H9 (cell line): ENCODE measurements at regions not wholly inside any gene's neighbourhood (a gene's known extent, or its start where the extent isn't known, plus 50 kb on each side); places are given as distances from the start of the nearest gene placed in this dataset.

ENCODE experiments used
- DNase-seq: peaks from one replicate; pipeline ENCODE4 v3.0.0-alpha.2; 2017
- H2AFZ ChIP-seq: one replicate; pipeline ENCODE4 v1.6.1; 2013; ENCODE audit warnings: mild to moderate bottlenecking, low read length, control low read depth, moderate library complexity
- H2AK5ac ChIP-seq: 2 replicates; pipeline ENCODE4 v1.6.1; 2013; ENCODE audit warnings: low read length, control low read depth, mixed read lengths; ENCODE audit not compliant: insufficient read length
- H2BK120ac ChIP-seq: one replicate; pipeline ENCODE4 v1.6.1; 2013; ENCODE audit warnings: low read depth, mild to moderate bottlenecking, low read length, control low read depth, inconsistent platforms; ENCODE audit not compliant: poor library complexity, severe bottlenecking
- H2BK12ac ChIP-seq: 2 replicates; pipeline ENCODE4 v1.6.1; 2013; ENCODE audit warnings: low read length, control low read depth, mixed read lengths, low read depth; ENCODE audit not compliant: insufficient read length
- H2BK15ac ChIP-seq: 2 replicates; pipeline ENCODE4 v1.6.1; 2013; ENCODE audit warnings: low read depth, low read length, control low read depth
- H2BK20ac ChIP-seq: one replicate; pipeline ENCODE4 v1.6.1; 2013; ENCODE audit warnings: low read depth, mild to moderate bottlenecking, low read length, control low read depth, inconsistent platforms; ENCODE audit not compliant: poor library complexity, severe bottlenecking
- H2BK5ac ChIP-seq: 2 replicates; pipeline ENCODE4 v1.6.1; 2013; ENCODE audit warnings: low read length, control low read depth, mixed read lengths; ENCODE audit not compliant: insufficient read length
- H3K14ac ChIP-seq: 2 replicates; pipeline ENCODE4 v1.6.1; 2013; ENCODE audit warnings: low read length, control low read depth; ENCODE audit not compliant: insufficient read depth
- H3K18ac ChIP-seq: 2 replicates; pipeline ENCODE4 v1.6.1; 2013; ENCODE audit warnings: low read depth, mild to moderate bottlenecking, mixed read lengths, low read length, control low read depth; ENCODE audit not compliant: insufficient read length
- H3K23ac ChIP-seq: 2 replicates; pipeline ENCODE4 v1.6.1; 2013; ENCODE audit warnings: low read length, control low read depth, mixed read lengths, low read depth; ENCODE audit not compliant: insufficient read length
- H3K23me2 ChIP-seq: 2 replicates; pipeline ENCODE4 v1.6.1; 2013; ENCODE audit warnings: low read depth, mild to moderate bottlenecking, mixed read lengths, low read length, control low read depth; ENCODE audit not compliant: insufficient read length, poor library complexity, severe bottlenecking
- H3K27ac ChIP-seq: 2 replicates; pipeline ENCODE4 v1.5.1; 2013; ENCODE audit warnings: low read length, control low read depth, mixed read lengths, low read depth; ENCODE audit not compliant: insufficient read length
- H3K27me3 ChIP-seq: 2 replicates; pipeline ENCODE4 v1.6.1; 2013; ENCODE audit warnings: low read length, control low read depth, inconsistent platforms; ENCODE audit not compliant: insufficient read depth
- H3K4ac ChIP-seq: 2 replicates; pipeline ENCODE4 v1.6.1; 2013; ENCODE audit warnings: low read depth, mild to moderate bottlenecking, control low read depth, inconsistent platforms, low read length, moderate library complexity
- H3K4me1 ChIP-seq: 2 replicates; pipeline ENCODE4 v1.6.1; 2013; ENCODE audit warnings: low read length, control low read depth, inconsistent platforms; ENCODE audit not compliant: insufficient read depth
- H3K4me2 ChIP-seq: 2 replicates; pipeline ENCODE4 v1.6.1; 2013; ENCODE audit warnings: low read length, control low read depth, mixed read lengths; ENCODE audit not compliant: insufficient read length, insufficient read depth
- H3K56ac ChIP-seq: 2 replicates; pipeline ENCODE4 v1.6.1; 2013; ENCODE audit warnings: low read depth, mild to moderate bottlenecking, mixed read lengths, low read length, control low read depth; ENCODE audit not compliant: insufficient read length
- H3K79me1 ChIP-seq: 2 replicates; pipeline ENCODE4 v1.6.1; 2013; ENCODE audit warnings: low read depth, mild to moderate bottlenecking, moderate library complexity, low read length, control low read depth, inconsistent platforms; ENCODE audit not compliant: insufficient read depth, poor library complexity, severe bottlenecking
- H3K79me2 ChIP-seq: 2 replicates; pipeline ENCODE4 v1.6.1; 2013; ENCODE audit warnings: low read length, control low read depth, inconsistent platforms; ENCODE audit not compliant: insufficient read depth
- H3K9ac ChIP-seq: 2 replicates; pipeline ENCODE4 v1.6.1; 2013; ENCODE audit warnings: low read length, control low read depth, mixed read lengths; ENCODE audit not compliant: insufficient read length; ENCODE audit errors: extremely low read depth
- H3K9me3 ChIP-seq: one replicate; pipeline ENCODE4 v1.6.1; 2013; ENCODE audit warnings: low read depth, low read length, inconsistent platforms; ENCODE audit not compliant: control insufficient read depth
- H3T11ph ChIP-seq: one replicate; pipeline ENCODE4 v1.6.1; 2013; ENCODE audit warnings: mild to moderate bottlenecking, low read length, control low read depth, inconsistent platforms
- H4K20me1 ChIP-seq: one replicate; pipeline ENCODE4 v1.6.1; 2013; ENCODE audit not compliant: control insufficient read depth, insufficient read length, insufficient read depth
- H4K5ac ChIP-seq: 2 replicates; pipeline ENCODE4 v1.6.1; 2013; ENCODE audit warnings: low read depth, mild to moderate bottlenecking, mixed read lengths, low read length, control low read depth; ENCODE audit not compliant: insufficient read length
- H4K8ac ChIP-seq: replicated peaks from 2 replicates; pipeline ENCODE4 v1.6.1; 2013; ENCODE audit warnings: low read length, control low read depth, mixed read lengths, low read depth; ENCODE audit not compliant: insufficient read length
- H4K91ac ChIP-seq: 2 replicates; pipeline ENCODE4 v1.6.1; 2013; ENCODE audit warnings: low read depth, mild to moderate bottlenecking, moderate library complexity, mixed read lengths, low read length, control low read depth; ENCODE audit not compliant: insufficient read length
- H3K27ac Mint-ChIP-seq, 3 experiments: 2 replicates in 2 of 3; 3 replicates in 1 of 3; pipeline ENCODE4 v1.8.0; 2020 to 2021; ENCODE audit warnings: mixed read lengths in 3 of 3, mild to moderate bottlenecking in 1 of 3, moderate library complexity in 1 of 3
- H3K27me3 Mint-ChIP-seq: 2 replicates; pipeline ENCODE4 v1.8.0; 2021; ENCODE audit warnings: low read depth, mild to moderate bottlenecking, moderate library complexity, mixed read lengths
- H3K36me3 Mint-ChIP-seq, 3 experiments: 2 replicates in 2 of 3; 3 replicates in 1 of 3; pipeline ENCODE4 v1.8.0; 2020 to 2021; ENCODE audit warnings: low read depth in 3 of 3, mixed read lengths in 3 of 3; ENCODE audit not compliant: insufficient read depth in 1 of 3
- H3K4me1 Mint-ChIP-seq, 2 experiments: 2 replicates each; pipeline ENCODE4 v1.8.0; 2020; ENCODE audit warnings: mixed read lengths in 2 of 2
- H3K4me3 Mint-ChIP-seq, 2 experiments: 2 replicates in 1 of 2; 3 replicates in 1 of 2; pipeline ENCODE4 v1.8.0; 2020 to 2021; ENCODE audit warnings: mild to moderate bottlenecking in 2 of 2, mixed read lengths in 2 of 2, moderate library complexity in 1 of 2
- H3K9me3 Mint-ChIP-seq, 2 experiments: 2 replicates in 1 of 2; 3 replicates in 1 of 2; pipeline ENCODE4 v1.8.0; 2020; ENCODE audit warnings: mild to moderate bottlenecking in 2 of 2, mixed read lengths in 2 of 2, moderate library complexity in 1 of 2
- WGBS: extraction: QIAGEN DNeasy Blood & Tissue Kit; methylation state at CpG from one replicate; pipeline ENCODE4 v1.1.7; 2013; ENCODE audit warnings: missing lambda C conversion rate, low lambda C conversion rate, mixed read lengths; ENCODE audit not compliant: insufficient read length; ENCODE audit errors: extremely low coverage; 5-methylcytosine and 5-hydroxymethylcytosine counted together
- TF ChIP-seq, protein P1 (sequence below): fragments of 200-600 bp; sonication (generic); conservative IDR thresholded peaks from 3 replicates; pipeline ENCODE4 v1.8.0; 2021; ENCODE audit warnings: antibody characterized with exemption, mild to moderate bottlenecking

DNA sequence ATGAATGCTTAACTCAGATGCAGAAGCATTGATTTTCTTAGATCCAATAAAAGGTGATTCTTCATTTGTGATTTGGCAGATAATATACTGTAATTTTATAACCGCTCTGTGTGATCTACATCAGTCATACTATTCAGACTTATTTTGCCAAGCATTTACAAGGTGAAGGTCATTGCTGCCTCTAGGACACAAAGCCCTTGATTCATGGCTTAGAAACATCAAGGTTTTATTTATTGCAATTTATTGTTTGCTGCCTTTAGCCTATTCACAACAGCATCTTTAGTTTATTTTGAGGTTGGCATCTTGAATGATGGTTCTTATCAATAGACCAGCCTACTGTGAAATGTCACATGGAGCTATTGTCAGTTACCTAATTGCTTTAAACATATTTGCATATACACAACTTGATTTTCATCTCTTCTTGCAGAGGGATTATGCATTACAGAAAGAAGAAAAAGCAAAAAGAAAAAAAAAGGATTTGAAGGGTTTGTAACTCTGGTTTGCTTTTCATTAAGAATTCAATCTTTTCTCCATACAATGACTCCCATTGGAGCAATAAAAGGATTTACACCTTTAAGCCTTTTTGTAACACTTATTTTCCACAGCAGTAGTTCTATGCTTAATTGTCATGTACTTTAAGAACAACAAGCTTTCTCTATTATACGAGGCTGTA lies 1371.6 kb upstream of the CELF2 start:
- H4K5ac ChIP-seq = no peak overlapping the region
- H3T11ph ChIP-seq = no peak overlapping the region
- TF ChIP-seq, protein P1, sequence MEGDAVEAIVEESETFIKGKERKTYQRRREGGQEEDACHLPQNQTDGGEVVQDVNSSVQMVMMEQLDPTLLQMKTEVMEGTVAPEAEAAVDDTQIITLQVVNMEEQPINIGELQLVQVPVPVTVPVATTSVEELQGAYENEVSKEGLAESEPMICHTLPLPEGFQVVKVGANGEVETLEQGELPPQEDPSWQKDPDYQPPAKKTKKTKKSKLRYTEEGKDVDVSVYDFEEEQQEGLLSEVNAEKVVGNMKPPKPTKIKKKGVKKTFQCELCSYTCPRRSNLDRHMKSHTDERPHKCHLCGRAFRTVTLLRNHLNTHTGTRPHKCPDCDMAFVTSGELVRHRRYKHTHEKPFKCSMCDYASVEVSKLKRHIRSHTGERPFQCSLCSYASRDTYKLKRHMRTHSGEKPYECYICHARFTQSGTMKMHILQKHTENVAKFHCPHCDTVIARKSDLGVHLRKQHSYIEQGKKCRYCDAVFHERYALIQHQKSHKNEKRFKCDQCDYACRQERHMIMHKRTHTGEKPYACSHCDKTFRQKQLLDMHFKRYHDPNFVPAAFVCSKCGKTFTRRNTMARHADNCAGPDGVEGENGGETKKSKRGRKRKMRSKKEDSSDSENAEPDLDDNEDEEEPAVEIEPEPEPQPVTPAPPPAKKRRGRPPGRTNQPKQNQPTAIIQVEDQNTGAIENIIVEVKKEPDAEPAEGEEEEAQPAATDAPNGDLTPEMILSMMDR = no peak
- H3K79me2 ChIP-seq = no peaks in the 10 kb centered on the region
- Mint-ChIP-seq H3K4me1 (peaks cover 9 to 11% of the 10 kb centered on the region in 2 experiments), H3K9me3 (peaks cover 29 to 30% of the 10 kb centered on the region in 2 experiments), H3K36me3 (peaks cover 10 to 47% (median 12%) of the 10 kb centered on the region in 3 experiments), H3K27me3 (no peaks in the 10 kb centered on the region), H3K4me3 (no peak overlapping the region), H3K27ac (no peak overlapping the region)
- no peak overlapping the region for H2BK20ac ChIP-seq
- H3K4me2 ChIP-seq = no peak overlapping the region
- no peak for DNase-seq
- no peak overlapping the region for H3K14ac ChIP-seq
- no peaks in the 10 kb centered on the region for H3K27me3 ChIP-seq
- no peak overlapping the region for H3K23ac ChIP-seq
- no CpG with 5 or more reads among the region's 2 CpGs for WGBS
- H4K91ac ChIP-seq = no peak overlapping the region
- no peaks in the 10 kb centered on the region for H4K20me1 ChIP-seq
- H3K4me1 ChIP-seq = no peaks in the 10 kb centered on the region
- no peaks in the 10 kb centered on the region for H3K23me2 ChIP-seq
- no peak overlapping the region for H2BK5ac ChIP-seq
- H3K4ac ChIP-seq = no peak overlapping the region
- H2AFZ ChIP-seq = no peak overlapping the region
- H3K9ac ChIP-seq = no peak overlapping the region
- no peak overlapping the region for H3K18ac ChIP-seq
- H2AK5ac ChIP-seq = no peak overlapping the region
- H2BK12ac ChIP-seq = no peak overlapping the region
- H3K79me1 ChIP-seq = no peaks in the 10 kb centered on the region
- H2BK15ac ChIP-seq = no peak overlapping the region
- H3K27ac ChIP-seq = no peak overlapping the region
- H4K8ac ChIP-seq = no peak overlapping the region
- H2BK120ac ChIP-seq = no peak overlapping the region
- H3K56ac ChIP-seq = no peak overlapping the region
- no peaks in the 10 kb centered on the region for H3K9me3 ChIP-seq
